ENCODE measurements at regions not wholly inside any gene's neighbourhood (a gene's known extent, or its start where the extent isn't known, plus 50 kb on each side); places are given as distances from the start of the nearest gene placed in this dataset.
"Not testable (repeated sequence)": the region's sequence is repeated elsewhere in the genome, so short reads cannot be mapped to it uniquely, and the experiment has no call there.

DNA sequence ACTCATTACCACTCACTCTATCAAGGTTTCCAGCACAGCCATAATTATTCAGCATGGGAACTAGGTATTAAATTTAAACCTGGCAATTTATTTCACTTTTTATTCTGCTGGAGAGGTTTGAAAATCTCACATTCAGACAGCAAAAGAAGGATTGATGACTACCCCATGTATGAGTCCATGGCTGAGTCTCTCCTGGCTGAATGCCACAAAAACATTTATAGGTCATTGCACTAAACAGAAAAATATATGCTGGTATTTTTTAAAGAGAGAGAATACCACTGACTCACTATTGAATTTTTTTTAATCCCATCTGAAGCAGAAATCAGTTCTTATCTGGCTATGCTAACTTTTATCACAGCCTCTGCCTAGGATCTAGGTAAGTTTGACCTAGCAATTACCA lies 336.3 kb downstream of the PPP1R3A start:
- no peaks in the 10 kb centered on the region for H3K27me3 ChIP-seq (ENCODE audit: insufficient read depth)
- ChIA-PET POLR2A (no interaction called here), CTCF (no interaction called here)
- H3K27ac ChIP-seq (ENCODE audit: low read depth in 2 of 2, low read length in 1 of 2), result no peak overlapping the region
- no peaks in the 10 kb centered on the region for H3K79me2 ChIP-seq (ENCODE audit: insufficient read depth)
- no peak for DNase-seq
- H4K20me1 ChIP-seq (ENCODE audit: insufficient read depth), result no peaks in the 10 kb centered on the region
- TF ChIP-seq, protein P1, sequence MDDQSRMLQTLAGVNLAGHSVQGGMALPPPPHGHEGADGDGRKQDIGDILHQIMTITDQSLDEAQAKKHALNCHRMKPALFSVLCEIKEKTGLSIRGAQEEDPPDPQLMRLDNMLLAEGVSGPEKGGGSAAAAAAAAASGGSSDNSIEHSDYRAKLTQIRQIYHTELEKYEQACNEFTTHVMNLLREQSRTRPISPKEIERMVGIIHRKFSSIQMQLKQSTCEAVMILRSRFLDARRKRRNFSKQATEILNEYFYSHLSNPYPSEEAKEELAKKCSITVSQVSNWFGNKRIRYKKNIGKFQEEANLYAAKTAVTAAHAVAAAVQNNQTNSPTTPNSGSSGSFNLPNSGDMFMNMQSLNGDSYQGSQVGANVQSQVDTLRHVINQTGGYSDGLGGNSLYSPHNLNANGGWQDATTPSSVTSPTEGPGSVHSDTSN (IDR thresholded peaks at IDR 0.05), result no peak
- TF ChIP-seq, protein P2, sequence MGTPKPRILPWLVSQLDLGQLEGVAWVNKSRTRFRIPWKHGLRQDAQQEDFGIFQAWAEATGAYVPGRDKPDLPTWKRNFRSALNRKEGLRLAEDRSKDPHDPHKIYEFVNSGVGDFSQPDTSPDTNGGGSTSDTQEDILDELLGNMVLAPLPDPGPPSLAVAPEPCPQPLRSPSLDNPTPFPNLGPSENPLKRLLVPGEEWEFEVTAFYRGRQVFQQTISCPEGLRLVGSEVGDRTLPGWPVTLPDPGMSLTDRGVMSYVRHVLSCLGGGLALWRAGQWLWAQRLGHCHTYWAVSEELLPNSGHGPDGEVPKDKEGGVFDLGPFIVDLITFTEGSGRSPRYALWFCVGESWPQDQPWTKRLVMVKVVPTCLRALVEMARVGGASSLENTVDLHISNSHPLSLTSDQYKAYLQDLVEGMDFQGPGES (IDR thresholded peaks at IDR 0.05; ENCODE audit: low read depth, low read length), result no peak
- no peak for TF ChIP-seq MXI1 (IDR thresholded peaks at IDR 0.05; ENCODE audit: low read depth, low read length)
- no peak for TF ChIP-seq RFX5 (IDR thresholded peaks at IDR 0.05; ENCODE audit: low read length)
- TF ChIP-seq GATA2 (CRISPR knock-in tag; IDR thresholded peaks at IDR 0.05), result no peak
- TF ChIP-seq EP300 (IDR thresholded peaks at IDR 0.05; ENCODE audit: borderline replicate concordance in 1 of 2, low read depth in 1 of 2, low read length in 1 of 2), result no peak
- TF ChIP-seq SIN3A (IDR thresholded peaks at IDR 0.05; ENCODE audit: borderline replicate concordance, low read depth, low read length), result no peak
- TF ChIP-seq EZH2phosphoT487 (IDR thresholded peaks at IDR 0.05; ENCODE audit: borderline replicate concordance, low read depth), result no peak
- TF ChIP-seq RCOR1 (IDR thresholded peaks at IDR 0.05; ENCODE audit: low read length), result no peak
- no peak overlapping the region for H3K4me3 ChIP-seq (ENCODE audit: low read depth in 2 of 2, low read length in 1 of 2)
- H3K9me3 ChIP-seq, result no peaks in the 10 kb centered on the region
- H3K9ac ChIP-seq, result no peak overlapping the region
- no peaks in the 10 kb centered on the region for H3K36me3 ChIP-seq (replicated peaks in 1 of 2; ENCODE audit: control insufficient read depth in 1 of 2, insufficient read depth in 2 of 2, low read length in 1 of 2)
- no peaks in the 10 kb centered on the region for H3F3A ChIP-seq (replicated peaks; ENCODE audit: insufficient read depth)
- no peak overlapping the region for H3K4me2 ChIP-seq
- H3K4me1 ChIP-seq (ENCODE audit: control insufficient read depth in 1 of 2, insufficient read depth in 2 of 2, low read depth in 1 of 2, low read length in 1 of 2), result no peaks in the 10 kb centered on the region
- no peaks in the 10 kb centered on the region for H3K9me2 ChIP-seq
- H2AFZ ChIP-seq (ENCODE audit: low read depth), result no peak overlapping the region

GRCh38 chr7:113563257-113563656 lies 355.6 kb downstream of the PPP1R3A start:
- H3K27me3 ChIP-seq (ENCODE audit: insufficient read depth); H3K4me1 ChIP-seq (ENCODE audit: control insufficient read depth in 1 of 2, insufficient read depth in 2 of 2, low read depth in 1 of 2, low read length in 1 of 2); H3K4me2 ChIP-seq; H3K9me3 ChIP-seq; CTCF ChIA-PET; H3K36me3 ChIP-seq (replicated peaks in 1 of 2; ENCODE audit: control insufficient read depth in 1 of 2, insufficient read depth in 2 of 2, low read length in 1 of 2); H4K20me1 ChIP-seq (ENCODE audit: insufficient read depth); POLR2A ChIA-PET; H3K9me2 ChIP-seq; H3F3A ChIP-seq (replicated peaks; ENCODE audit: insufficient read depth); H3K27ac ChIP-seq (ENCODE audit: low read depth in 2 of 2, low read length in 1 of 2); H3K79me2 ChIP-seq (ENCODE audit: insufficient read depth); H3K9ac ChIP-seq; H3K4me3 ChIP-seq (ENCODE audit: low read depth in 2 of 2, low read length in 1 of 2); DNase-seq: not testable (repeated sequence)
- whole genome bisulfite sequencing (ENCODE audit: low lambda C conversion rate), result 13% methylated on average over 8 of the region's 8 CpGs
- H2AFZ ChIP-seq (ENCODE audit: low read depth), result 0 out of 2 replicates have a peak overlapping the region, but pooled peaks have one; percentile 2

GRCh38 chr7:113562801-113563200 lies 356.0 kb downstream of the PPP1R3A start:
- WGBS (ENCODE audit: low lambda C conversion rate), result 0% methylated on average over 1 of the region's 1 CpG
- CTCF ChIA-PET, result no interaction called here
- TF ChIP-seq FOXM1 (IDR thresholded peaks at IDR 0.05; ENCODE audit: low read depth) (no peak), RCOR1 (IDR thresholded peaks at IDR 0.05; ENCODE audit: low read length) (no peak), POLR2AphosphoS5 (IDR thresholded peaks at IDR 0.05; ENCODE audit: low read depth, low read length) (no peak), JUND (IDR thresholded peaks at IDR 0.05) (no peak), REST (IDR thresholded peaks at IDR 0.05; ENCODE audit: low read depth, low read length) (no peak), RXRA (IDR thresholded peaks at IDR 0.05; ENCODE audit: borderline replicate concordance, low read depth) (no peak), TEAD4 (IDR thresholded peaks at IDR 0.05; ENCODE audit: borderline replicate concordance, insufficient read depth) (no peak), FOXJ3 (CRISPR knock-in tag; IDR thresholded peaks at IDR 0.05) (no peak), SIN3A (IDR thresholded peaks at IDR 0.05; ENCODE audit: borderline replicate concordance, low read depth, low read length) (no peak), USF2 (IDR thresholded peaks at IDR 0.05; ENCODE audit: borderline replicate concordance, low read depth, low read length) (no peak)

More at GRCh38 chr7:113562801-113563200, 356.0 kb downstream of the PPP1R3A start:
- Histone ChIP-seq H3K27ac (ENCODE audit: low read depth in 2 of 2, low read length in 1 of 2) (no peak overlapping the region), H4K20me1 (ENCODE audit: insufficient read depth) (no peaks in the 10 kb centered on the region; the same call in 1 of the 2 replicates), H3K9me2 (no peaks in the 10 kb centered on the region), H3K36me3 (replicated peaks in 1 of 2; ENCODE audit: control insufficient read depth in 1 of 2, insufficient read depth in 2 of 2, low read length in 1 of 2) (no peaks in the 10 kb centered on the region), H3F3A (replicated peaks; ENCODE audit: insufficient read depth) (no peaks in the 10 kb centered on the region), H3K4me3 (ENCODE audit: low read depth in 2 of 2, low read length in 1 of 2) (no peak overlapping the region), H3K9ac (no peak overlapping the region), H3K4me1 (ENCODE audit: control insufficient read depth in 1 of 2, insufficient read depth in 2 of 2, low read depth in 1 of 2, low read length in 1 of 2) (no peaks in the 10 kb centered on the region), H3K79me2 (ENCODE audit: insufficient read depth) (no peaks in the 10 kb centered on the region), H3K4me2 (no peak overlapping the region), H3K9me3 (no peaks in the 10 kb centered on the region), H2AFZ (ENCODE audit: low read depth) (no peak overlapping the region), H3K27me3 (ENCODE audit: insufficient read depth) (no peaks in the 10 kb centered on the region)
- POLR2A ChIA-PET, result no interaction called here
- no peak for DNase-seq
